ENCODE measurements at regions not wholly inside any gene's neighbourhood (a gene's known extent, or its start where the extent isn't known, plus 50 kb on each side); places are given as distances from the start of the nearest gene placed in this dataset.

GRCh38 chr14:89490466-89490865, 73.4 kb upstream of the FOXN3 start:
- Mint-ChIP-seq H3K36me3 (ENCODE audit: low read depth) (peaks cover 21% of the 10 kb centered on the region), H3K27me3 (ENCODE audit: low read depth) (no peaks in the 10 kb centered on the region), H3K9me3 (no peaks in the 10 kb centered on the region), H3K27ac (no peak overlapping the region), H3K4me3 (ENCODE audit: low read depth) (no peak overlapping the region), H3K4me1 (ENCODE audit: low read depth) (peaks cover 14% of the 10 kb centered on the region)
- intact Hi-C loops (cut with micrococcal nuclease): no loop called here
- DNase-seq (ENCODE audit: low spot score): no peak

- Mint-ChIP-seq H3K9me3 (no peaks in the 10 kb centered on the region), H3K27ac (no peak overlapping the region), H3K4me3 (ENCODE audit: low read depth) (no peak overlapping the region), H3K4me1 (ENCODE audit: low read depth) (peaks cover 20% of the 10 kb centered on the region), H3K27me3 (ENCODE audit: low read depth) (no peaks in the 10 kb centered on the region), H3K36me3 (ENCODE audit: low read depth) (peaks cover 25% of the 10 kb centered on the region)
- intact Hi-C loops (cut with micrococcal nuclease): no loop called here
- DNase-seq (ENCODE audit: low spot score): no peak
Measured at GRCh38 chr14:89489761-89490437, 72.9 kb upstream of the FOXN3 start.

- no peak overlapping the region for H3K27ac Mint-ChIP-seq
- DNase-seq (ENCODE audit: low spot score): no peak
- H3K9me3 Mint-ChIP-seq: no peaks in the 10 kb centered on the region
- intact Hi-C loops (cut with micrococcal nuclease): no loop called here
- H3K4me1 Mint-ChIP-seq (ENCODE audit: low read depth): peaks cover 16% of the 10 kb centered on the region
- no peaks in the 10 kb centered on the region for H3K27me3 Mint-ChIP-seq (ENCODE audit: low read depth)
- H3K4me3 Mint-ChIP-seq (ENCODE audit: low read depth): no peak overlapping the region
- H3K36me3 Mint-ChIP-seq (ENCODE audit: low read depth): peaks cover 33% of the 10 kb centered on the region
Measured at GRCh38 chr14:89486961-89487360, 69.9 kb upstream of the FOXN3 start.

GRCh38 chr14:89486505-89486904, 69.5 kb upstream of the FOXN3 start:
- H3K27me3 Mint-ChIP-seq (ENCODE audit: low read depth): no peaks in the 10 kb centered on the region
- peaks cover 35% of the 10 kb centered on the region for H3K36me3 Mint-ChIP-seq (ENCODE audit: low read depth)
- DNase-seq (ENCODE audit: low spot score): no peak
- no peak overlapping the region for H3K4me3 Mint-ChIP-seq (ENCODE audit: low read depth)
- peaks cover 16% of the 10 kb centered on the region for H3K4me1 Mint-ChIP-seq (ENCODE audit: low read depth)
- no peak overlapping the region for H3K27ac Mint-ChIP-seq
- intact Hi-C loops (cut with micrococcal nuclease): no loop called here
- H3K9me3 Mint-ChIP-seq: no peaks in the 10 kb centered on the region

- DNase-seq (ENCODE audit: low spot score): no peak
- intact Hi-C loops (cut with micrococcal nuclease): no loop called here
- Mint-ChIP-seq H3K4me1 (ENCODE audit: low read depth) (peaks cover 16% of the 10 kb centered on the region), H3K9me3 (no peaks in the 10 kb centered on the region), H3K4me3 (ENCODE audit: low read depth) (no peak overlapping the region), H3K27ac (peak overlapping the region; percentile 69), H3K36me3 (ENCODE audit: low read depth) (peaks cover 38% of the 10 kb centered on the region), H3K27me3 (ENCODE audit: low read depth) (no peaks in the 10 kb centered on the region)
Measured at GRCh38 chr14:89485264-89485663, 68.2 kb upstream of the FOXN3 start.

- Mint-ChIP-seq H3K4me3 (ENCODE audit: low read depth) (no peak overlapping the region), H3K4me1 (ENCODE audit: low read depth) (peaks cover 14% of the 10 kb centered on the region), H3K9me3 (no peaks in the 10 kb centered on the region), H3K27me3 (ENCODE audit: low read depth) (no peaks in the 10 kb centered on the region), H3K27ac (no peak overlapping the region), H3K36me3 (ENCODE audit: low read depth) (peaks cover 40% of the 10 kb centered on the region)
- intact Hi-C loops (cut with micrococcal nuclease): no loop called here
- no peak for DNase-seq (ENCODE audit: low spot score)
Measured at GRCh38 chr14:89484051-89484844, 67.2 kb upstream of the FOXN3 start.

- H3K36me3 Mint-ChIP-seq (ENCODE audit: low read depth): peaks cover 50% of the 10 kb centered on the region
- no peak for DNase-seq (ENCODE audit: low spot score)
- intact Hi-C loops (cut with micrococcal nuclease): no loop called here
- no peaks in the 10 kb centered on the region for H3K27me3 Mint-ChIP-seq (ENCODE audit: low read depth)
- peaks cover 19% of the 10 kb centered on the region for H3K4me1 Mint-ChIP-seq (ENCODE audit: low read depth)
- no peak overlapping the region for H3K4me3 Mint-ChIP-seq (ENCODE audit: low read depth)
- H3K9me3 Mint-ChIP-seq: no peaks in the 10 kb centered on the region
- no peak overlapping the region for H3K27ac Mint-ChIP-seq
Measured at GRCh38 chr14:89481196-89481595, 64.2 kb upstream of the FOXN3 start.

GRCh38 chr14:89480278-89480677, 63.2 kb upstream of the FOXN3 start:
- H3K4me1 Mint-ChIP-seq (ENCODE audit: low read depth): peaks cover 15% of the 10 kb centered on the region
- peaks cover 42% of the 10 kb centered on the region for H3K36me3 Mint-ChIP-seq (ENCODE audit: low read depth)
- H3K27me3 Mint-ChIP-seq (ENCODE audit: low read depth): no peaks in the 10 kb centered on the region
- intact Hi-C loops (cut with micrococcal nuclease): no loop called here
- H3K4me3 Mint-ChIP-seq (ENCODE audit: low read depth): no peak overlapping the region
- no peak overlapping the region for H3K27ac Mint-ChIP-seq
- no peak for DNase-seq (ENCODE audit: low spot score)
- H3K9me3 Mint-ChIP-seq: no peaks in the 10 kb centered on the region

GRCh38 chr14:89479802-89480201, 62.8 kb upstream of the FOXN3 start:
- peaks cover 11% of the 10 kb centered on the region for H3K4me1 Mint-ChIP-seq (ENCODE audit: low read depth)
- intact Hi-C loops (cut with micrococcal nuclease): no loop called here
- H3K27ac Mint-ChIP-seq: no peak overlapping the region
- no peak for DNase-seq (ENCODE audit: low spot score)
- H3K27me3 Mint-ChIP-seq (ENCODE audit: low read depth): no peaks in the 10 kb centered on the region
- H3K36me3 Mint-ChIP-seq (ENCODE audit: low read depth): peaks cover 40% of the 10 kb centered on the region
- no peaks in the 10 kb centered on the region for H3K9me3 Mint-ChIP-seq
- no peak overlapping the region for H3K4me3 Mint-ChIP-seq (ENCODE audit: low read depth)

- H3K4me3 Mint-ChIP-seq (ENCODE audit: low read depth): no peak overlapping the region
- intact Hi-C loops (cut with micrococcal nuclease): no loop called here
- peaks cover 42% of the 10 kb centered on the region for H3K36me3 Mint-ChIP-seq (ENCODE audit: low read depth)
- H3K9me3 Mint-ChIP-seq: no peaks in the 10 kb centered on the region
- DNase-seq (ENCODE audit: low spot score): no peak
- H3K27me3 Mint-ChIP-seq (ENCODE audit: low read depth): no peaks in the 10 kb centered on the region
- H3K4me1 Mint-ChIP-seq (ENCODE audit: low read depth): peaks cover 11% of the 10 kb centered on the region
- H3K27ac Mint-ChIP-seq: peak overlapping the region; percentile 43
Measured at GRCh38 chr14:89477391-89477790, 60.4 kb upstream of the FOXN3 start.

- no peaks in the 10 kb centered on the region for H3K27me3 Mint-ChIP-seq (ENCODE audit: low read depth)
- intact Hi-C loops (cut with micrococcal nuclease): no loop called here
- H3K9me3 Mint-ChIP-seq: no peaks in the 10 kb centered on the region
- H3K4me3 Mint-ChIP-seq (ENCODE audit: low read depth): no peak overlapping the region
- no peak for DNase-seq (ENCODE audit: low spot score)
- peak overlapping the region; percentile 56 for H3K27ac Mint-ChIP-seq
- peaks cover 11% of the 10 kb centered on the region for H3K4me1 Mint-ChIP-seq (ENCODE audit: low read depth)
- peaks cover 39% of the 10 kb centered on the region for H3K36me3 Mint-ChIP-seq (ENCODE audit: low read depth)
Measured at GRCh38 chr14:89476354-89476896, 59.4 kb upstream of the FOXN3 start.

- H3K9me3 Mint-ChIP-seq: no peaks in the 10 kb centered on the region
- no peaks in the 10 kb centered on the region for H3K27me3 Mint-ChIP-seq (ENCODE audit: low read depth)
- DNase-seq (ENCODE audit: low spot score): no peak
- no peak overlapping the region for H3K4me3 Mint-ChIP-seq (ENCODE audit: low read depth)
- peaks cover 44% of the 10 kb centered on the region for H3K36me3 Mint-ChIP-seq (ENCODE audit: low read depth)
- no peak overlapping the region for H3K27ac Mint-ChIP-seq
- intact Hi-C loops (cut with micrococcal nuclease): no loop called here
- peaks cover 12% of the 10 kb centered on the region for H3K4me1 Mint-ChIP-seq (ENCODE audit: low read depth)
Measured at GRCh38 chr14:89474464-89474863, 57.4 kb upstream of the FOXN3 start.

GRCh38 chr14:89473989-89474388, 57.0 kb upstream of the FOXN3 start:
- no peaks in the 10 kb centered on the region for H3K9me3 Mint-ChIP-seq
- no peak overlapping the region for H3K4me3 Mint-ChIP-seq (ENCODE audit: low read depth)
- peaks cover 12% of the 10 kb centered on the region for H3K4me1 Mint-ChIP-seq (ENCODE audit: low read depth)
- no peaks in the 10 kb centered on the region for H3K27me3 Mint-ChIP-seq (ENCODE audit: low read depth)
- no peak overlapping the region for H3K27ac Mint-ChIP-seq
- intact Hi-C loops (cut with micrococcal nuclease): no loop called here
- peaks cover 39% of the 10 kb centered on the region for H3K36me3 Mint-ChIP-seq (ENCODE audit: low read depth)
- no peak for DNase-seq (ENCODE audit: low spot score)
